Fibroblast of the aortic adventitia (primary cell): ENCODE measurements at regions not wholly inside any gene's neighbourhood (a gene's known extent, or its start where the extent isn't known, plus 50 kb on each side); places are given as distances from the start of the nearest gene placed in this dataset.

ENCODE experiments used
- DNase-seq: peaks from one replicate; pipeline ENCODE4 v3.0.0-alpha.2; 2010; ENCODE audit warnings: low read depth
- H3K4me3 ChIP-seq: 2 replicates; pipeline ENCODE4 v1.5.1; 2011; ENCODE audit warnings: low read depth, mild to moderate bottlenecking, control low read depth, low read length, moderate library complexity
- CTCF ChIP-seq: IDR thresholded peaks from 2 replicates; pipeline ENCODE4 v1.5.1; 2011; ENCODE audit warnings: mild to moderate bottlenecking, low read length, control low read depth, inconsistent platforms; ENCODE audit not compliant: insufficient read depth

DNA sequence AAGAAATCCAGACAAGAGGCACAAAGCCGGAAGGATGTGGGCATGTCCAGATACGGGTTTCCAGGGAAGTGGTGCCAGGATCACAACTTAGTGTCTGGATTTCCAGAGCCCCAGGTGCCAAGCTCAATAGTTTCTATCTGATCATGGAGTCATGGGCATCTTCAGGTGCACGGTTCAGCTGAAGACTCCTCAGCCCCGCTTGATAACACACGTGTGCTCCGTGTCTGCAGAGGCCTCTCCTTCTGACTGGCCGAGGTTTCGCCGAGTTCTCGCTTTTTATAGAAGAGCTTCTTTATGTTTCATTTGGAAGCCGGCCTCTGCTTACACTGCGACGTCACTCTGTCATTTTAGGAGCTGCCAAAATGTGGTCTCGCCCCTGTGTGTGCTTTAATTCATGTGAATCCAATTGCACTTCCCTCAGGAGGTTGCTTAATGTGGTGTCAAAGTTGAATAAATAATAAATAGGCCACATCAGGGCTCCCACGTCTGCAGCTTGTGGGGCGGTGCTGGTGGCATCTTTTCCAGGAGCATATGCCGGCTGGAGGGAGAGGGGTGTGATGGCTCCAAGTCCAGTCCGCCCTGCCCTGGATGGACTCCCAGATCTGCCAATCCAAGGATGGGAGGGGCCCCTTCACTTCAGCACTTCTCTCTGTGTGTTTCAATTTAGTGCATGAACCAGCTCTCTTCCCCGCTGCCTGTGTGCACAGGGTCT lies 1410.8 kb downstream of the TBC1D22A start:
- TF ChIP-seq CTCF = no peak
- no peak for DNase-seq
- no peak overlapping the region for H3K4me3 ChIP-seq

- H3K4me3 ChIP-seq = no peak overlapping the region
- TF ChIP-seq CTCF = no peak
- DNase-seq = no peak
These were observed 1408.8 kb downstream of the TBC1D22A start for GRCh38 chr22:48171271-48171691.

DNA sequence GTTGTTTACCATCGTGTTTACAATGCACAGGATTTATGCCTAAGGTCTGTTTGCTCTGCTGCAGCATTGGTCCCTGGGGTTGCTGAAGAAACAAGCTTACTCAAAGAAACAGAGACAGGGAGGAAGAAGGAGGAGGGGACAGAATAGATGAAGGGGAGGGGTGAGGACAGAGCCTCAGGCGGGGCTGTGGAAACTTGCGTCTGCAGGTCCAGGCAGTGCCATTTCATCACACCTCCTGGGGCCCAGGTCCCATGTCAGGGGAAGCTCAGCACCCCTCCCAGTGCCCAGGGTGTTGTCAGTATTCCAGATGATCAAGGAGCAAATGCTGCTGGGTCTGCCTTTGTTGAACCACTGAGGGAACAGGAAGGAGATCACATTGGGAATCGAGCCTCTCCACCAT lies 1406.8 kb downstream of the TBC1D22A start:
- no peak overlapping the region for H3K4me3 ChIP-seq
- DNase-seq = no peak
- TF ChIP-seq CTCF = no peak

- no peak for TF ChIP-seq CTCF
- DNase-seq = no peak
- no peak overlapping the region for H3K4me3 ChIP-seq
These were observed 1404.8 kb downstream of the TBC1D22A start for GRCh38 chr22:48167238-48167637.

GRCh38 chr22:48161298-48161697 lies 1398.8 kb downstream of the TBC1D22A start:
- DNase-seq = no peak
- no peak for TF ChIP-seq CTCF
- no peak overlapping the region for H3K4me3 ChIP-seq

DNA sequence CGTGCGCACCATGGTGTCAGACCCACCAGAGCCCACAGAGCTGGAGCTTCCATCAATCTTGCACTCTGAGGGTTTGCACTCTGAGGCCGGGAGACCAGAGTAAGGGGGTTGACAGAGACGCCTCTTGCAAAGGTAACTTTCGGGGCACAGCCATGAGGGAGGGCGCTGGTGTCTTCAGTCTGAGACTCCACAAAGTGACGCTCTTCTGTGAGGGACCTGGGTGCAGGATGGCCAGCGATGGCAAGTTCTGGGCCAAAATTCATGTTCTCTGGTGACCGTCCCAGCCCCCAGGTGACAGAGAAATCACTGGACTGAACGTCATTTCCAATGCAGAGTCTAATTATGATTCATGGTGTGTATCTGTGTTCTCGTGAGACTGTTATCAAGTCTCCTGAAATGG lies 1395.2 kb downstream of the TBC1D22A start:
- no peak for DNase-seq
- TF ChIP-seq CTCF = no peak
- H3K4me3 ChIP-seq = no peak overlapping the region
